ENCODE measurements at regions not wholly inside any gene's neighbourhood (a gene's known extent, or its start where the extent isn't known, plus 50 kb on each side); places are given as distances from the start of the nearest gene placed in this dataset.
"Not testable (repeated sequence)": the region's sequence is repeated elsewhere in the genome, so short reads cannot be mapped to it uniquely, and the experiment has no call there.

DNA sequence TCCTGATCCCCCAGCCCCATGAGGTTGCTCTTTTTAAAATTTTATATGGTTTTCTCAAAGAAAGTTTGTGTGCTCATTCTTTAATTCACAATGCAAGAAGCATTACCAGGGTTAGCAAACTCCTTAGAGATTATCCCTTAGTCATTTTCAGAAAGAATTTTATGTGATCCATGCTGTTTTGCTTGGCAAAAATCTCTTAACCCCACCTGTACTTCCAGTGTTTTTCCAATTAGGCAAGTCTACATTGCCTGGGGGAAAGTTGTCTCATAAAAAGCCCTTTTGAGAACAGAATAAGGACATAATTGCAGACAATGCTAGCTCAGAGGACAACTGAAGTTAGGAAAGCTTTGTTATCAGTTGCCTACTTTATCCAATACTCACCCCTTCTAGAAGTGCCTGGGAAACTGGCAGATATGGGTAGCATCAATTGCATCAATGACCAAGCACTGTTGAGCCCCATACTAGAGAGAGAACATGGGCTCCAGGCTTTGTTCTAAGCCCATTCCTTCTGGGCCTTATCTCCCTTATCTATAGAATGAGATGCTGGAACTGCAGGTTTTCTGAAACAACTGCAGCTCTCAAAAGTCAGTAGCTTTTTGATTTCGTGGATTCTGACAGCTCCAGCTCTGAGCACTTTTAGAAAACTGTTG is 265.9 kb upstream of the SPHKAP start:
- H3K27me3 Mint-ChIP-seq: no peaks in the 10 kb centered on the region
- no peak overlapping the region for H3K27ac Mint-ChIP-seq
- no peak for ATAC-seq

DNA sequence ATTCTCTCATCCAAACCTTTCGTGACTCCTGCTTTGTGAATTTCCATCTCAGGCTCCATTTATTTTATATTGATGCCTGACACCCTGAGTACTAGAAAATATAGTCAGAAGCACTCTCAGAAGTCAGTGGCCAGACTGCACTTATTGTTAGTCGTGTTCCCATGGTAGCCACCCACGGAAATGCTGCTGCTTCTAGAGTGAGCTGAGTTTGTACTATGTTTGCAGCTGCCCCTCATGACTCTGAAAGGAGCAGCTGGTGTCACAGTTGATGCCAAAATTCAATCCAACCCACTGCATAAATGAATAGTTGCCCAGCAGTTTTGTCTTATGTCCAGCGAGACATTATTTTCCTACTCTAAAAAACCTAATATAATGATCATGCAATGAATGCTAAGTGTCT is 265.2 kb upstream of the SPHKAP start:
- H3K9me3 Mint-ChIP-seq: peaks cover 6% of the 10 kb centered on the region

More for the DNA sequence above, 265.9 kb upstream of the SPHKAP start:
- H3K9me3 Mint-ChIP-seq: peaks cover 6% of the 10 kb centered on the region
- DNase-seq: no peak
- H3K4me3 Mint-ChIP-seq: no peak overlapping the region
- no peaks in the 10 kb centered on the region for H3K4me1 Mint-ChIP-seq
- H3K36me3 Mint-ChIP-seq (ENCODE audit: low read depth): no peaks in the 10 kb centered on the region

DNA sequence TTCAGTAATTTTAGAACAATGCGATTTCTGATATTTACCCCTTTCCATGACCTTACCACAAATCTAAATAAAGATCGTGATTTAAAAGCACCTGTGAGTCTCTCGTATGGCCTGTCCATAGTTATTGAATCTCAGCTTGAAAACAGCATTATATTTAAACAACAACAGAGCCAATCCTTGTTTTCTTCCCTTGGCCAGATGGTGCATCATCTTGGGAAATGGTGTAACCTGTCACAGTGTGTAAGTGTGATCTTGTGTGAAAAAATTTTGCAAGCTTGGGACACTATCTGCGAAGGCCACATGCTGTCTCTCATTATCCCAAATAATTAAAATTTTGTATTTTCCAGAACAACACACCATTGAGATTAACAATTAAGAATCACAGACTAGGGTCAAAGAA is 262.7 kb upstream of the SPHKAP start:
- Mint-ChIP-seq H3K9me3 (peaks cover 6% of the 10 kb centered on the region), H3K4me1 (no peaks in the 10 kb centered on the region), H3K27ac (no peak overlapping the region), H3K4me3 (no peak overlapping the region), H3K36me3 (ENCODE audit: low read depth) (no peaks in the 10 kb centered on the region), H3K27me3 (no peaks in the 10 kb centered on the region)
- no peak for ATAC-seq
- DNase-seq: no peak

More for the DNA sequence above, 265.2 kb upstream of the SPHKAP start:
- no peaks in the 10 kb centered on the region for H3K36me3 Mint-ChIP-seq (ENCODE audit: low read depth)
- no peak for ATAC-seq
- DNase-seq: no peak
- H3K4me3 Mint-ChIP-seq: no peak overlapping the region
- no peaks in the 10 kb centered on the region for H3K27me3 Mint-ChIP-seq
- H3K27ac Mint-ChIP-seq: no peak overlapping the region
- no peaks in the 10 kb centered on the region for H3K4me1 Mint-ChIP-seq

DNA sequence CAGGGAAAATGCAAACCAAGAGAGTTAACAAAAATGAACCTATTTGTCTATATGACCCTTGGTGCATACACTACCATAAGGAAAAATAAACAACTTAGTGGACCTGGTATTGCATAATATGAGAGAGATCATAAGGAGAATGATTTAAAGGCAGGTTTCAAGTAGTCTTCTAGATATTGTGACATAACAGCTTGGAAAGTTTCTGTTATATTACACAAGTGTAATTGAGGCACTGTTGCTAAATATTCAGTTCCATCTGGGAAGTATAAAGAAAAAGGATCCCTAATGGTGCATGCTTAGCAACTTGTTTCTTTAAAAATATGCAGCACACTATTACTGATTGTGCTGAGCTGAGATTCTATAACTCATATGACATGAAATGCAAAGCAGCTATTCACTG is 252.2 kb upstream of the SPHKAP start:
- Mint-ChIP-seq H3K27ac (no peak overlapping the region), H3K27me3 (no peaks in the 10 kb centered on the region), H3K9me3 (peaks cover 12% of the 10 kb centered on the region), H3K4me3 (no peak overlapping the region), H3K36me3 (ENCODE audit: low read depth) (no peaks in the 10 kb centered on the region), H3K4me1 (no peaks in the 10 kb centered on the region)
- ATAC-seq: no peak
- DNase-seq: no peak

DNA sequence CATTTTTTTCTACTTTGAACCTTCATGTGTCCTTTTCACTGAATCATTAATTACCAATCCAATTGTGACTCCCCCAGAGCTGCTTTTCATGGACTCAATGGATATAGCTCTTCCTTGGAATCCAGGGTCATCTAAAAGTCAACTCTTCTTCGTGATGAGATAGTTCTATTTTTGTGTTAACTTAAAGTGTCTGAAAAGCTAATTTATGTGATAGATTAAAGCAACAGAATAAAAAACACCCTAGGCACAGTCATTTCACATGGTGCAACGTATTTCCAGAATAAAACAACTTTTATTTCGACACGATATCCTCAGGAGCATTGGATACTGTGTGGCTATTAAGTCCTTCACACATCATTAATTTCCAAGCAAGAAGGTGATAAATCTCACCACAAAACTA is 250.6 kb upstream of the SPHKAP start:
- H3K27ac Mint-ChIP-seq: no peak overlapping the region
- ATAC-seq (no peak), DNase-seq (no peak)
- H3K9me3 Mint-ChIP-seq: peaks cover 22% of the 10 kb centered on the region
- H3K4me3 Mint-ChIP-seq: no peak overlapping the region
- no peaks in the 10 kb centered on the region for H3K36me3 Mint-ChIP-seq (ENCODE audit: low read depth)
- H3K27me3 Mint-ChIP-seq: no peaks in the 10 kb centered on the region
- H3K4me1 Mint-ChIP-seq: no peaks in the 10 kb centered on the region

DNA sequence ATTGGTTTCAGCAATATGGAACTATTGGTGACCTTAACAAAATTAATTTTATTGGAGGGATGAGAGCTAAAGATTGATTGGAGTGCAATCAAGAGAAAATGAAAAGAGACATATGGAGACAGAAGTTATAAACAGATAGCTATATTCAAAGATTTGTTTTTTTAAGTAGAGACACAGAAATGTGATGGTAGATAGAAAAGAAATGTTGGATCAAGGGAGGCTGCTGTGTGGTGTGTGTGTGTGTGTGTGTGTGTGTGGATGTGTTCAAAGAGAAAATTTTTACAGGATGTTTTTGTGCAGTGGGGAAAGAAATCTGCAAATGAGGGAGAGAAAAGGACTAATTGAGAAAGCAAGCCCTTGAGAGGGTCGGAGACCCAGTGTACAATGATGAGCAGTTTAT is 249.5 kb upstream of the SPHKAP start:
- Mint-ChIP-seq H3K4me3 (no peak overlapping the region), H3K36me3 (ENCODE audit: low read depth) (no peaks in the 10 kb centered on the region), H3K9me3 (peaks cover 22% of the 10 kb centered on the region), H3K27me3 (no peaks in the 10 kb centered on the region), H3K4me1 (no peaks in the 10 kb centered on the region), H3K27ac (no peak overlapping the region)
- no peak for DNase-seq
- ATAC-seq: no peak

DNA sequence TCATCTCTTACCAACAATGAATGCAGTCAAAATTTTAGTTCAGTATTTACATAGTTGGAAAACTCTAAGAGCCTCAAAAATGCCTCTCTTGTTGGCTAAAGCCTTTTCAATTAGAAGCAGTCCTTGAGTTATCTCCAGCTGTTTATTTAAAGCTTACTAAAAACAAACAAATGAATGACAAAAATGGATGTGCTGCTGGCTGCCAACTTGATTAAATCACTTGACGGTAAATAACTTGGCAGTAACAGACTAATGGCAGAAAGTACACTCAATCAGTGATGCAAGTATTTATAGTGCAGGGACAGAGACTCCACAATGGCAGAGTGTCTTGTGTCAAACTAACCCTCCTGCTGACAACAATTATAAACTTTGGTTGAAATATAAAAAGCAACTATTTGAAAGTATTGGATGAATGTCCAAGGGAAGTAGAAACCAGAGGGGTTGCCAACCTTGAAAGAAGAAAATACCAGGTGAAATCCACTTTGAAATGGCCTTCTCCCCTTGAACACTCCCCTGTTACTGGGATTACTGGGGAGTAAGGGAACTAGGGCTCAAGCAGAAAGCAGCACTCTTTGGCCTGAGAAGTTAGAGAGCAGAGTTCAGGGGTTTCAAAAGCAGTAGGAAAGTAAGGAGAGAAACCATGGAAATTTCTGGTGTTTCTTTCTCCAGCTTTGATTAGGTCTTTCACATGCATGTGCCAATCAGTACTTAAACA is 245.2 kb upstream of the SPHKAP start:
- Mint-ChIP-seq H3K36me3 (ENCODE audit: low read depth) (no peaks in the 10 kb centered on the region), H3K4me3 (no peak overlapping the region), H3K4me1 (no peaks in the 10 kb centered on the region), H3K27me3 (no peaks in the 10 kb centered on the region), H3K27ac (no peak overlapping the region), H3K9me3 (peaks cover 22% of the 10 kb centered on the region)
- no peak for DNase-seq
- ATAC-seq: no peak

DNA sequence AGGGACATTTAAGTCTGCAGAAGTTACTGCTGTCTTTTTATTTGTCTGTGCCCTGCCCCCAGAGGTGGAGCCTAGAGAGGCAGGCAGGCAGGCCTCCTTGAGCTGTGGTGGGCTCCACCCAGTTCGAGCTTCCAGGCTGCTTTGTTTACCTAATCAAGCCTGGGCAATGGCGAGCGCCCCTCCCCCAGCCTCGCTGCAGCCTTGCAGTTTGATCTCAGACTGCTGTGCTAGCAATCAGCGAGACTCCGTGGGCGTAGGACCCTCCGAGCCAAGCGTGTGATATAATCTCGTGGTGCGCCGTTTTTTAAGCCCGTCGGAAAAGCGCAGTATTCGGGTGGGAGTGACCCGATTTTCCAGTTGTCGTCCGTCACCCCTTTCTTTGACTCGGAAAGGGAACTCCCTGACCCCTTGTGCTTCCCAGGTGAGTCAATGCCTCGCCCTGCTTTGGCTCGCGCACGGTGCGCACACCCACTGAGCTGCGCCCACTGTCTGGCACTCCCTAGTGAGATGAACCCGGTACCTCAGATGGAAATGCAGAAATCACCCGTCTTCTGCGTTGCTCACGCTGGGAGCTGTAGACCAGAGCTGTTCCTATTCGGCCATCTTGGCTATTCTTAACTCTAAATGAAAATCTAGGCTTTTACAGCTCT is 244.0 kb upstream of the SPHKAP start:
- not testable (repeated sequence) for H3K36me3 Mint-ChIP-seq (ENCODE audit: low read depth); ATAC-seq; DNase-seq; H3K27ac Mint-ChIP-seq; H3K27me3 Mint-ChIP-seq; H3K4me1 Mint-ChIP-seq; H3K4me3 Mint-ChIP-seq
- peaks cover 14% of the 10 kb centered on the region for H3K9me3 Mint-ChIP-seq

DNA sequence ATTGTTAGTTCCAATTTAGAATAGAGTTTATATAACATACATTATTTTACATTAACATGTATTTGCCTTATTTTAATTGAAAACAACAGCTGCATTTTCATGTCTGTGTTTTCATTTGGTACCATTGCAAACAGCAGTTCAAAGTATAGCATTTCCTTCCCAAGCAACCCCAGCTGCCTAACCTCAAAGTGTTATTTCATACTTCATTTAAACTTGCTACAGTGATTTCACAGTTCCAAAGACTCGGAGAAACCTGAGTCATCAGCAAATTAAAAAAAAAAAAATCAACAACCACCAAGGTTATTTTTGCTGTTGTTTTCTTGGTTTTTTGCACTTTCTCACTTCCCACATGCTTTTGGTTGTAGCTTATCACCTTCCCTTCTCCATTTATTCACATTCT is 236.5 kb upstream of the SPHKAP start:
- H3K36me3 Mint-ChIP-seq (ENCODE audit: low read depth): no peaks in the 10 kb centered on the region
- no peak overlapping the region for H3K27ac Mint-ChIP-seq
- ATAC-seq (no peak), DNase-seq (no peak)
- no peak overlapping the region for H3K4me3 Mint-ChIP-seq
- H3K27me3 Mint-ChIP-seq: no peaks in the 10 kb centered on the region
- H3K9me3 Mint-ChIP-seq: peaks cover 7% of the 10 kb centered on the region
- H3K4me1 Mint-ChIP-seq: no peaks in the 10 kb centered on the region

DNA sequence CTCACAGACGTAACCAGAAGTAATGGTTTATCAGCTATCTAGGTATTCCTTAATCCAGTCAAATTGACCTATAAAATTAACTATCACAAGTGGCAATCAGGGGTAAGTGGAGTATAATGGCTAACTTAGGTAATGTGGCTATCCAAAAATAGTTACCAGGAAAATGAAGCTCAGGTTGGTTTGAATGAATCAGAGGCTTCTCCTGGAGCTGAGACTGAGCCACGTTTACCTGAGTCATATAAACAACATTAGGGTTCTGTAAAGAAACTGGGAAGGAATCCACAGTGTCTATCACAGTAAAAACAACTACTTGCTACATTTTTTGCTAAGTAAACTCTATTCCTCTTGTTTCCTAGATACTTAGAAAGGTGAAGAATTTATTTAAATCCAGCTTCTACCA is 236.0 kb upstream of the SPHKAP start:
- DNase-seq: no peak
- H3K4me3 Mint-ChIP-seq: no peak overlapping the region
- H3K36me3 Mint-ChIP-seq (ENCODE audit: low read depth): no peaks in the 10 kb centered on the region
- no peaks in the 10 kb centered on the region for H3K4me1 Mint-ChIP-seq
- H3K27ac Mint-ChIP-seq: no peak overlapping the region
- H3K27me3 Mint-ChIP-seq: no peaks in the 10 kb centered on the region
- no peak for ATAC-seq
- H3K9me3 Mint-ChIP-seq: peaks cover 7% of the 10 kb centered on the region

DNA sequence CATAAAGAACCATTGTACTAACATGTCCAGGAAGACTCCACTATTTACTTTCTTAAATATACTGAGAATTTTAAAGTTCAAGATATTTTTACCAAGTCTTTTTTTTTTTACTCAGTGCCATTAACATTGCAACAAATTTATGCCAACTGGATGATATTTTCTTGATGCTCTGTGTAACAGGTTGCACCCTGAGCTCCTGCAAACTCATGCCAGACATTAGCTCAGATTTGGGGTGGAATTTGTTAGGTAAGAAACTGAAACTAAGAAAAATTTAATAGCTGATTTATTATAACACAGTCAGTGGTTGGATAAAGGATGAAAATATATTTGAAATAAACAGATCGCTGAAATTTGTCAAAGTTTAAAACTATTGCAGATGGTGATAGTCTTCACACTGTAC is 228.6 kb upstream of the SPHKAP start:
- Mint-ChIP-seq H3K27ac (no peak overlapping the region), H3K4me1 (no peaks in the 10 kb centered on the region), H3K9me3 (peaks cover 6% of the 10 kb centered on the region), H3K27me3 (no peaks in the 10 kb centered on the region), H3K36me3 (ENCODE audit: low read depth) (no peaks in the 10 kb centered on the region), H3K4me3 (no peak overlapping the region)
- DNase-seq (no peak), ATAC-seq (no peak)

DNA sequence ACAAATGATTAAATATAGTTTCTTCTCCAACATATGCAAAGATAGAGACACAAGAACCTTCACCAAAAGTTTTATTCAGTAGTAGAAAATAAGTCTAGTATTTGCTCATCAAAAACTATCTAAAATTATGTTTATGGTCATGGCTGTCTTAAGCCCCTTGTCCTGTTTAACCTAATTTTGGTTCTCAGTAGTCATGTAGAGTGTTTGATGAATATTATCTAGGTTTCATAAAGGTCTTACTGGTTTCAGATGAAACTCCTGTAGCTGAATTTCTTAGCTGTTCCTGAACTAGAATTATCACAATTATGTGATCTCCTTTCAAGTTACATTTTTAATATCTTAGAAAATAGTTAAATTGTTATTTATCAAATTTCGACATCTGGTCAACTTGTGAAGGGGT is 228.0 kb upstream of the SPHKAP start:
- DNase-seq (no peak), ATAC-seq (no peak)
- Mint-ChIP-seq H3K27ac (no peak overlapping the region), H3K4me3 (no peak overlapping the region), H3K4me1 (no peaks in the 10 kb centered on the region), H3K27me3 (no peaks in the 10 kb centered on the region), H3K9me3 (peaks cover 8% of the 10 kb centered on the region), H3K36me3 (ENCODE audit: low read depth) (no peaks in the 10 kb centered on the region)

DNA sequence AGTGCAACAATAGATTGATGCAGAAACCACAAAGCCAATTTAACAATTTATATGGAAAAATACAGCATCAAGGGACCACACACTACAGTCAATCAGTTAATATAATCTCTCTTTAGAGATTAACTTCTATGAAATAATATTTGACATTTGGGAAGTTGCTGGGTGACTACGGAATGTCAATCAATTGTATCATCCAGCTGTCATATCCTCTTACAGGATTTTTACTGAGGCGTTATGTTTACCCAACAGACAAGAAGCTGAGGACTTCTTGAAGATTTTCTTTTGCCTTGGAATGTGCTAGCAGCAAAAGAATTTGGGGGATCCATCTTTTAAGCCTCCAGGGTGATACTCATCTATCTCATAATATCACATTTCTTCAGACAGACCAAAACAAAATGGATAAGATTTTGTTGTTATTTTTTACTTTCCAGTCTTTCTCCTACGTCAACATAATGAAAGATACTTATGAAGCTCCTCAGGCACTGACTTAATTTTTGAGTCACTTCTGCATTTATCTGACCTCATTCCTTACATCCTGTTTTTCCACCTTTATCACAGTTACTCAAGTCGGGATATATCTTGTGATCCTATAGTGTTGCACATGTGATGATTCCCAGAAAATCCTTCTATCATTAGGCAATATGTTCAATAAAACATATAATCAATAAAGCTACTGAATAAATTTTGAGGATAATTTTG is 227.2 kb upstream of the SPHKAP start:
- ATAC-seq: no peak
- no peaks in the 10 kb centered on the region for H3K27me3 Mint-ChIP-seq

DNA sequence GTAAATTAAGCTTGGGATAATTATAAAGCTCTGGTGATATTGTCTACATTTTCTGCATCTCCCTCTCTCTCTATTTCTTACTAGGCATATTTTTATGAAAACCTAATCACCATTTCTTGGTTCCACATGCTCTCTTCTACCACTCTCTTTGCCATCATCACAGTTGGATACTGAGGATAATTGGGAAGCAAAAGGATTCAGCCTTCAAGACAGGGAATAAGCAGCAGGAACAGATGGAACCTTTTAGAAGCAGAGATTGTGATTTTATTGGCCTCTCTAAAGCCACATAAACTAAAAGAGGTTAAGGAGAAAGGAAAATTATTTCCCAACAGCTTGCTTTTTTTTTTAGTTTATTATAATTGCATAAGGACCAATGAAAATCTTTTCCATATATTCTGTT is 226.3 kb upstream of the SPHKAP start:
- H3K27me3 Mint-ChIP-seq: no peaks in the 10 kb centered on the region
- H3K4me3 Mint-ChIP-seq: no peak overlapping the region
- H3K27ac Mint-ChIP-seq: no peak overlapping the region
- no peak for DNase-seq
- no peaks in the 10 kb centered on the region for H3K36me3 Mint-ChIP-seq (ENCODE audit: low read depth)
- peaks cover 10% of the 10 kb centered on the region for H3K9me3 Mint-ChIP-seq
- no peaks in the 10 kb centered on the region for H3K4me1 Mint-ChIP-seq
- no peak for ATAC-seq

More for the DNA sequence above, 227.2 kb upstream of the SPHKAP start:
- H3K4me3 Mint-ChIP-seq: no peak overlapping the region
- H3K9me3 Mint-ChIP-seq: peaks cover 10% of the 10 kb centered on the region
- H3K27ac Mint-ChIP-seq: no peak overlapping the region
- no peaks in the 10 kb centered on the region for H3K36me3 Mint-ChIP-seq (ENCODE audit: low read depth)
- DNase-seq: no peak
- H3K4me1 Mint-ChIP-seq: no peaks in the 10 kb centered on the region

Data from activated naive CD8-positive, alpha-beta T cell treated with anti-CD3 and anti-CD28 coated beads, Interleukin-2, amount 50 U/mL, for 24 hours (primary cell).